Suprapubic skin (tissue), 4 donors: ENCODE measurements at regions not wholly inside any gene's neighbourhood (a gene's known extent, or its start where the extent isn't known, plus 50 kb on each side); places are given as distances from the start of the nearest gene placed in this dataset.

Experiments
- EP300 ChIP-seq: sonication (generic); formaldehyde crosslinking; IDR thresholded peaks from one replicate; pipeline ENCODE4 v1.6.1; 2017; ENCODE audit warnings: antibody characterized with exemption
- POLR2AphosphoS5 ChIP-seq, 3 donors: sonication (generic); formaldehyde crosslinking; IDR thresholded peaks; one replicate each; pipeline ENCODE4 v1.6.1; 2017; ENCODE audit warnings: antibody characterized with exemption in 3 of 3
- TF ChIP-seq, protein P1 (sequence below), 2 donors: fragments of 200-600 bp in 1 of 2; fragments of 450-650 bp in 1 of 2; sonication (generic) in 1 of 2; IDR thresholded peaks; one replicate each; pipeline ENCODE4 v1.5.1; 2016 to 2019; ENCODE audit warnings: antibody characterized with exemption in 2 of 2, mild to moderate bottlenecking in 1 of 2, moderate library complexity in 1 of 2

DNA sequence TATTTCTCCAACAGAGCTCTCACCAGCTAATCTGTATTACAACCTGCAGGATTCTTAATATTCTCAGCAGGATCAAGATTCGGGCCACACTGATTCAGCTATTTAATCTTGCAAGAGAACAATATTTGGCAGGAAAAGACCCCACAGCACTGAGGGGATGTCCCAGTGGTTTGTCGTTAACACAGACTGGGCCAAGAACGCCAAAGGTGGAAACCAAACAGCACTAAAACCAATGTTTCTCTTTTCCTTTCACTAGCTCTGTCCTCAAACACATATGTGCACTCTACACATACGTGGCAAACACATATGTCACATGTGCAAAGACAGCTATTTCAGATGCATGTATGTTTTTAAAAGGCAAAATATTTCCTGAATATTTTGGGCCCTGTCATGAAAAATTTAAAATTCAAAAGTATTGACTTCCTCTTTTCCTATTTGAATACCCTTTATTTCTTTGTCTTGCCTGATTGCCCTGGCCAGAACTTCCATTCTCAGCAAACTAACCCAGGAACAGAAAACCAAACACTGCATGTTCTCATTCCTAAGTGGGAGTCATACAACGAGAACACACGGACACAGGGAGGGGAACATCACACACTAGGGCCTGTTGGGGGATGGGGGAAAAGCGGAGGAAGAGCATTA lies 51.7 kb upstream of the NEBL start:
- TF ChIP-seq, protein P1, sequence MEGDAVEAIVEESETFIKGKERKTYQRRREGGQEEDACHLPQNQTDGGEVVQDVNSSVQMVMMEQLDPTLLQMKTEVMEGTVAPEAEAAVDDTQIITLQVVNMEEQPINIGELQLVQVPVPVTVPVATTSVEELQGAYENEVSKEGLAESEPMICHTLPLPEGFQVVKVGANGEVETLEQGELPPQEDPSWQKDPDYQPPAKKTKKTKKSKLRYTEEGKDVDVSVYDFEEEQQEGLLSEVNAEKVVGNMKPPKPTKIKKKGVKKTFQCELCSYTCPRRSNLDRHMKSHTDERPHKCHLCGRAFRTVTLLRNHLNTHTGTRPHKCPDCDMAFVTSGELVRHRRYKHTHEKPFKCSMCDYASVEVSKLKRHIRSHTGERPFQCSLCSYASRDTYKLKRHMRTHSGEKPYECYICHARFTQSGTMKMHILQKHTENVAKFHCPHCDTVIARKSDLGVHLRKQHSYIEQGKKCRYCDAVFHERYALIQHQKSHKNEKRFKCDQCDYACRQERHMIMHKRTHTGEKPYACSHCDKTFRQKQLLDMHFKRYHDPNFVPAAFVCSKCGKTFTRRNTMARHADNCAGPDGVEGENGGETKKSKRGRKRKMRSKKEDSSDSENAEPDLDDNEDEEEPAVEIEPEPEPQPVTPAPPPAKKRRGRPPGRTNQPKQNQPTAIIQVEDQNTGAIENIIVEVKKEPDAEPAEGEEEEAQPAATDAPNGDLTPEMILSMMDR (IDR thresholded peaks at IDR 0.05), result no peak
- TF ChIP-seq POLR2AphosphoS5 (IDR thresholded peaks at IDR 0.05), result no peak
- no peak for TF ChIP-seq EP300
